GM23338 (cell line): ENCODE measurements at regions not wholly inside any gene's neighbourhood (a gene's known extent, or its start where the extent isn't known, plus 50 kb on each side); places are given as distances from the start of the nearest gene placed in this dataset.

Source experiments
- ATAC-seq: fragments of 200-7000 bp; cut with Tn5 transposase; 3 replicates; pipeline ENCODE4 v1.9.1; 2020
- DNase-seq: peaks from one replicate; pipeline ENCODE4 v3.0.0-alpha.2; 2015; ENCODE audit warnings: low spot score
- H2AFZ ChIP-seq: fragments of 200-600 bp; sonication (generic); 2 replicates; pipeline ENCODE4 v1.8.0; 2016; ENCODE audit warnings: antibody characterized with exemption, mild to moderate bottlenecking, moderate library complexity
- H3F3A ChIP-seq: fragments of 200-600 bp; sonication (generic); replicated peaks from 2 replicates; pipeline ENCODE4 v1.8.0; 2017; ENCODE audit warnings: antibody characterized with exemption, mixed run types, low read depth
- H3K27ac ChIP-seq: fragments of 200-600 bp; sonication (generic); 2 replicates; pipeline ENCODE4 v1.6.1; 2016; ENCODE audit warnings: low read depth
- H3K27me3 ChIP-seq: fragments of 200-600 bp; sonication (generic); 2 replicates; pipeline ENCODE4 v1.8.0; 2016; ENCODE audit warnings: mild to moderate bottlenecking, mixed run types, moderate library complexity; ENCODE audit not compliant: insufficient read depth
- H3K36me3 ChIP-seq: fragments of 200-600 bp; sonication (generic); 2 replicates; pipeline ENCODE4 v1.8.0; 2016; ENCODE audit warnings: mild to moderate bottlenecking; ENCODE audit not compliant: insufficient read depth
- H3K4me1 ChIP-seq: fragments of 200-600 bp; sonication (generic); 2 replicates; pipeline ENCODE4 v1.8.0; 2016; ENCODE audit warnings: mild to moderate bottlenecking, moderate library complexity; ENCODE audit not compliant: insufficient read depth
- H3K4me2 ChIP-seq: fragments of 200-600 bp; sonication (generic); 2 replicates; pipeline ENCODE4 v1.7.1; 2017; ENCODE audit warnings: mixed run types
- H3K4me3 ChIP-seq: fragments of 200-600 bp; sonication (generic); 2 replicates; pipeline ENCODE4 v1.6.1; 2016; ENCODE audit warnings: mixed run types
- H3K79me2 ChIP-seq: fragments of 200-600 bp; sonication (generic); replicated peaks from 2 replicates; pipeline ENCODE4 v1.8.0; 2017; ENCODE audit warnings: mild to moderate bottlenecking; ENCODE audit not compliant: insufficient read depth
- H3K9me2 ChIP-seq: fragments of 200-600 bp; sonication (generic); 2 replicates; pipeline ENCODE4 v1.8.0; 2017; ENCODE audit not compliant: insufficient read depth
- H4K20me1 ChIP-seq: fragments of 200-600 bp; sonication (generic); replicated peaks from 2 replicates; pipeline ENCODE4 v1.8.0; 2017; ENCODE audit warnings: mild to moderate bottlenecking; ENCODE audit not compliant: insufficient read depth
- H3K27ac Mint-ChIP-seq: 2 replicates; pipeline ENCODE4 v1.8.0; 2020; ENCODE audit warnings: inconsistent platforms, mild to moderate bottlenecking, moderate library complexity, mixed read lengths
- H3K27me3 Mint-ChIP-seq: 3 replicates; pipeline ENCODE4 v1.8.0; 2022; ENCODE audit warnings: low read depth, mild to moderate bottlenecking, moderate library complexity, mixed read lengths, inconsistent platforms; ENCODE audit not compliant: insufficient read depth, poor library complexity
- H3K36me3 Mint-ChIP-seq: 3 replicates; pipeline ENCODE4 v1.8.0; 2021; ENCODE audit warnings: low read depth, mild to moderate bottlenecking, inconsistent platforms, moderate library complexity, mixed read lengths
- H3K4me1 Mint-ChIP-seq: 3 replicates; pipeline ENCODE4 v1.8.0; 2020; ENCODE audit warnings: mild to moderate bottlenecking, inconsistent platforms, mixed read lengths
- H3K4me3 Mint-ChIP-seq: 3 replicates; pipeline ENCODE4 v1.8.0; 2021; ENCODE audit warnings: moderate library complexity, mild to moderate bottlenecking, inconsistent platforms, mixed read lengths
- H3K9me3 Mint-ChIP-seq: 3 replicates; pipeline ENCODE4 v1.8.0; 2020; ENCODE audit warnings: moderate library complexity, mild to moderate bottlenecking, inconsistent platforms, mixed read lengths
- CREB1 ChIP-seq: fragments of 250-450 bp; sonication (Bioruptor Pico); IDR thresholded peaks from 2 replicates; pipeline ENCODE4 v1.5.0; 2020; ENCODE audit warnings: low read depth, mild to moderate bottlenecking, moderate library complexity
- CTCF ChIP-seq, 2 experiments: fragments of 200-600 bp in 1 of 2; sonication (generic) in 1 of 2; conservative IDR thresholded peaks; 2 replicates each; pipeline versions ENCODE4 v1.5.1 to v1.6.1; 2016 to 2017; ENCODE audit warnings: antibody characterized with exemption in 2 of 2, low read depth in 2 of 2, mild to moderate bottlenecking in 2 of 2, moderate library complexity in 1 of 2
- ETS1 ChIP-seq: IDR thresholded peaks from 2 replicates; pipeline ENCODE4 v1.6.1; 2016; ENCODE audit warnings: antibody characterized with exemption
- EZH2 ChIP-seq: fragments of 200-600 bp; sonication (generic); IDR thresholded peaks from one replicate; pipeline ENCODE4 v1.8.0; 2017; ENCODE audit warnings: antibody characterized with exemption, mild to moderate bottlenecking, low read depth; ENCODE audit not compliant: unreplicated experiment
- EZH2phosphoT487 ChIP-seq: fragments of 200-600 bp; sonication (generic); IDR thresholded peaks from one replicate; pipeline ENCODE4 v1.8.1; 2018; ENCODE audit warnings: antibody characterized with exemption; ENCODE audit not compliant: unreplicated experiment
- JUNB ChIP-seq: IDR thresholded peaks from one replicate; pipeline ENCODE4 v1.6.1; 2016; ENCODE audit warnings: antibody characterized with exemption; ENCODE audit not compliant: unreplicated experiment
- NANOG ChIP-seq: IDR thresholded peaks from 2 replicates; pipeline ENCODE4 v1.6.1; 2016; ENCODE audit warnings: antibody characterized with exemption, borderline replicate concordance
- POLR2AphosphoS5 ChIP-seq: IDR thresholded peaks from 2 replicates; pipeline ENCODE4 v1.6.1; 2016; ENCODE audit warnings: antibody characterized with exemption, low read depth
- REST ChIP-seq: IDR thresholded peaks from one replicate; pipeline ENCODE4 v1.6.1; 2018; ENCODE audit warnings: antibody characterized with exemption; ENCODE audit not compliant: unreplicated experiment
- STAT1 ChIP-seq: IDR thresholded peaks from one replicate; pipeline ENCODE4 v1.6.1; 2016; ENCODE audit warnings: antibody characterized with exemption; ENCODE audit not compliant: unreplicated experiment
- ZNF114 ChIP-seq: fragments of 250-450 bp; sonication (Bioruptor Pico); IDR thresholded peaks from 2 replicates; pipeline ENCODE4 v1.5.0; 2020; ENCODE audit warnings: mild to moderate bottlenecking, moderate library complexity
- ZNF331 ChIP-seq: fragments of 250-450 bp; sonication (Bioruptor Pico); IDR thresholded peaks from 2 replicates; pipeline ENCODE4 v1.5.0; 2020; ENCODE audit warnings: low read depth, mild to moderate bottlenecking, moderate library complexity
- ZNF462 ChIP-seq: fragments of 250-450 bp; sonication (Bioruptor Pico); IDR thresholded peaks from 2 replicates; pipeline ENCODE4 v1.5.0; 2020; ENCODE audit warnings: mild to moderate bottlenecking, moderate library complexity

GRCh38 chr9:27659571-27659970 is 86.3 kb upstream of the C9orf72 start:
- no peak overlapping the region for H2AFZ ChIP-seq
- Mint-ChIP-seq H3K36me3 (no peaks in the 10 kb centered on the region), H3K4me3 (no peak overlapping the region)

More at GRCh38 chr9:27659571-27659970, 86.3 kb upstream of the C9orf72 start:
- DNase-seq (no peak), ATAC-seq (no peak)
- no peaks in the 10 kb centered on the region for H3K27me3 ChIP-seq
- H3K36me3 ChIP-seq: no peaks in the 10 kb centered on the region
- no peak overlapping the region for H3K4me2 ChIP-seq
- TF ChIP-seq STAT1 (no peak), EZH2 (no peak), CTCF (conservative IDR thresholded peaks at IDR 0.05; ENCODE audit: low read depth in 2 of 2) (no peak), REST (no peak), ZNF114 (no peak), ETS1 (no peak), ZNF331 (CRISPR knock-in tag) (no peak), EZH2phosphoT487 (no peak), ZNF462 (CRISPR knock-in tag) (no peak), NANOG (no peak), JUNB (no peak), POLR2AphosphoS5 (no peak), CREB1 (CRISPR knock-in tag) (no peak)
- H3K79me2 ChIP-seq: no peaks in the 10 kb centered on the region
- H3K4me1 ChIP-seq: peaks cover 16% of the 10 kb centered on the region
- no peak overlapping the region for H3K4me3 ChIP-seq
- no peaks in the 10 kb centered on the region for H3K9me3 Mint-ChIP-seq
- peaks cover 13% of the 10 kb centered on the region for H3K4me1 Mint-ChIP-seq
- H3K27ac ChIP-seq: no peak overlapping the region
- no peaks in the 10 kb centered on the region for H3K27me3 Mint-ChIP-seq
- no peaks in the 10 kb centered on the region for H4K20me1 ChIP-seq
- H3K27ac Mint-ChIP-seq: no peak overlapping the region
- H3K9me2 ChIP-seq: peaks cover 5% of the 10 kb centered on the region; the same call in 1 of the 2 replicates
- no peaks in the 10 kb centered on the region for H3F3A ChIP-seq
